ENCODE measurements at regions not wholly inside any gene's neighbourhood (a gene's known extent, or its start where the extent isn't known, plus 50 kb on each side); places are given as distances from the start of the nearest gene placed in this dataset.

- DNase-seq, result no peak
Observed at GRCh38 chr9:16202914-16203728, 650.3 kb downstream of the CCDC171 start.

GRCh38 chr9:16203729-16204573 lies 651.1 kb downstream of the CCDC171 start:
- DNase-seq, result no peak

GRCh38 chr9:16205455-16205854 lies 652.6 kb downstream of the CCDC171 start:
- no peak for DNase-seq

GRCh38 chr9:16206518-16206917 lies 653.7 kb downstream of the CCDC171 start:
- no peak for DNase-seq

- no peak for DNase-seq
Observed at GRCh38 chr9:16207161-16207560, 654.3 kb downstream of the CCDC171 start.

GRCh38 chr9:16210440-16210839 lies 657.6 kb downstream of the CCDC171 start:
- DNase-seq, result no peak

- DNase-seq, result no peak
Observed at GRCh38 chr9:16211946-16212345, 658.5 kb downstream of the BNC2 start.

- no peak for DNase-seq
Observed at GRCh38 chr9:16213781-16214515, 656.5 kb downstream of the BNC2 start.

GRCh38 chr9:16214677-16215352 lies 655.7 kb downstream of the BNC2 start:
- no peak for DNase-seq

GRCh38 chr9:16215353-16215680 lies 655.2 kb downstream of the BNC2 start:
- no peak for DNase-seq

- DNase-seq, result no peak
Observed at GRCh38 chr9:16217943-16218701, 652.3 kb downstream of the BNC2 start.

- DNase-seq, result no peak
Observed at GRCh38 chr9:16221366-16221765, 649.1 kb downstream of the BNC2 start.

GRCh38 chr9:16221822-16222547 lies 648.5 kb downstream of the BNC2 start:
- no peak for DNase-seq

- no peak for DNase-seq
Observed at GRCh38 chr9:16223074-16223871, 647.2 kb downstream of the BNC2 start.

GRCh38 chr9:16230731-16231130 lies 639.7 kb downstream of the BNC2 start:
- no peak for DNase-seq

GRCh38 chr9:16236311-16236710 lies 634.2 kb downstream of the BNC2 start:
- no peak for DNase-seq

GRCh38 chr9:16236882-16237281 lies 633.6 kb downstream of the BNC2 start:
- no peak for DNase-seq

- DNase-seq, result no peak
Observed at GRCh38 chr9:16238623-16239138, 631.8 kb downstream of the BNC2 start.

- DNase-seq, result no peak
Observed at GRCh38 chr9:16241231-16241630, 629.2 kb downstream of the BNC2 start.

GRCh38 chr9:16243798-16244197 lies 626.7 kb downstream of the BNC2 start:
- no peak for DNase-seq

Data from NCI-H524 (cell line).